ENCODE measurements at regions not wholly inside any gene's neighbourhood (a gene's known extent, or its start where the extent isn't known, plus 50 kb on each side); places are given as distances from the start of the nearest gene placed in this dataset.

GRCh38 chr5:155125551-155126095, 112.1 kb downstream of the KIF4B start:
- no peak overlapping the region for H3K4me2 ChIP-seq (ENCODE audit: insufficient read depth in 1 of 2, low read depth in 2 of 2, low read length in 2 of 2)
- no peak overlapping the region for H3K9ac ChIP-seq (replicated peaks in 1 of 4; ENCODE audit: extremely low read depth in 1 of 4, low read depth in 3 of 4, low read length in 3 of 4)
- DNase-seq (ENCODE audit: low read depth in 1 of 2, low spot score in 2 of 2) (no peak), FAIRE-seq (no peak)
- ChIA-PET POLR2A (ENCODE audit: partially characterized antibody) (no interaction called here), CTCF (ENCODE audit: partially characterized antibody) (interaction anchor here (0.9 to 2.5 kb wide), 4 partner anchors 12 to 506 kb away, joined by 3 to 7 read pairs (median 6); no protein-coding TSS in a partner anchor)
- no peaks in the 10 kb centered on the region for H3K36me3 ChIP-seq (ENCODE audit: control insufficient read depth in 2 of 4, insufficient read depth in 4 of 4, low read length in 3 of 4)
- H2BK15ac ChIP-seq (ENCODE audit: low read length): no peak overlapping the region
- H3K27me3 ChIP-seq (replicated peaks in 1 of 4; ENCODE audit: control insufficient read depth in 3 of 4, extremely low read depth in 1 of 4, insufficient read depth in 3 of 4, low read length in 3 of 4): no peaks in the 10 kb centered on the region
- no peak overlapping the region for H4K8ac ChIP-seq (ENCODE audit: extremely low read depth, insufficient read depth, low read length)
- H3K9me3 ChIP-seq (ENCODE audit: insufficient read depth in 2 of 2, low read depth in 1 of 2, low read length in 1 of 2): no peaks in the 10 kb centered on the region
- no peak overlapping the region for H2AFZ ChIP-seq (ENCODE audit: low read length)
- H2BK12ac ChIP-seq (ENCODE audit: low read depth, low read length): no peak overlapping the region
- no peaks in the 10 kb centered on the region for H3K4me1 ChIP-seq (replicated peaks in 1 of 4; ENCODE audit: control insufficient read depth in 3 of 4, insufficient read depth in 4 of 4, low read length in 3 of 4)
- no peak overlapping the region for H4K91ac ChIP-seq (replicated peaks; ENCODE audit: insufficient read length, low read length)
- no peak overlapping the region for H3K14ac ChIP-seq (ENCODE audit: insufficient read length)
- H3K23ac ChIP-seq (ENCODE audit: insufficient read length): no peak overlapping the region
- H4K20me1 ChIP-seq (replicated peaks in 1 of 2; ENCODE audit: control insufficient read depth in 1 of 2, insufficient read depth in 2 of 2, low read length in 2 of 2): no peaks in the 10 kb centered on the region
- 80% methylated on average over 7 of the region's 7 CpGs; no CpG with 5 or more reads in 1 of the 2 experiments for WGBS, 2 experiments (ENCODE audit: extremely low coverage in 1 of 2, insufficient coverage in 1 of 2, insufficient read length in 1 of 2, insufficient replicate concordance in 2 of 2, low coverage in 1 of 2, low lambda C conversion rate in 2 of 2, missing lambda C conversion rate in 1 of 2)
- no peak overlapping the region for H3K56ac ChIP-seq (replicated peaks; ENCODE audit: insufficient read length, low read depth, low read length)
- no peak overlapping the region for H3K4ac ChIP-seq (replicated peaks; ENCODE audit: insufficient read length, low read depth, low read length)
- H3K18ac ChIP-seq (ENCODE audit: extremely low read depth, low read length): no peak overlapping the region; the same call in 1 of the 2 replicates
- H3K4me3 ChIP-seq (ENCODE audit: extremely low read depth in 1 of 4, insufficient read depth in 2 of 4, low read depth in 3 of 4, low read length in 4 of 4): no peak overlapping the region
- no peaks in the 10 kb centered on the region for H3K79me2 ChIP-seq (ENCODE audit: control insufficient read depth in 1 of 2, insufficient read depth in 2 of 2, low read length in 2 of 2)
- H2AK5ac ChIP-seq (ENCODE audit: low read depth, low read length): no peak overlapping the region
- no peak overlapping the region for H4K5ac ChIP-seq (ENCODE audit: insufficient read length, low read depth, low read length)
- H2BK20ac ChIP-seq (ENCODE audit: low read length): no peak overlapping the region
- no peak overlapping the region for H3K27ac ChIP-seq (ENCODE audit: low read depth, low read length)
- H2BK5ac ChIP-seq (ENCODE audit: low read depth, low read length): no peak overlapping the region
- H3K79me1 ChIP-seq (ENCODE audit: low read depth, low read length): no peaks in the 10 kb centered on the region
- no peak overlapping the region for H2BK120ac ChIP-seq (replicated peaks; ENCODE audit: low read depth, low read length)
- no peaks in the 10 kb centered on the region for H3K23me2 ChIP-seq (ENCODE audit: low read depth, low read length)
- no peak for TF ChIP-seq CHD1 (IDR thresholded peaks at IDR 0.05; ENCODE audit: low read depth, low read length)
- no peak for TF ChIP-seq SP2 (IDR thresholded peaks at IDR 0.05; ENCODE audit: low read length)
- TF ChIP-seq PHF8 (conservative IDR thresholded peaks at IDR 0.05; ENCODE audit: low read depth, low read length): no peak
- no peak for TF ChIP-seq GABPA (IDR thresholded peaks at IDR 0.05; ENCODE audit: borderline replicate concordance, insufficient read depth, low read length)
- TF ChIP-seq ATF2 (IDR thresholded peaks at IDR 0.05; ENCODE audit: low read length): no peak
- no peak for TF ChIP-seq RNF2 (IDR thresholded peaks at IDR 0.05; ENCODE audit: borderline replicate concordance, low read depth, low read length, missing control alignments, poor library complexity, severe bottlenecking)
- no peak for TF ChIP-seq SAP30 (IDR thresholded peaks at IDR 0.05; ENCODE audit: insufficient read depth, insufficient replicate concordance, low read length)
- TF ChIP-seq POU5F1 (IDR thresholded peaks at IDR 0.05; ENCODE audit: low read depth, low read length): no peak
- no peak for TF ChIP-seq CHD2 (IDR thresholded peaks at IDR 0.05; ENCODE audit: low read length)
- TF ChIP-seq TAF7 (optimal IDR thresholded peaks at IDR 0.05; ENCODE audit: borderline replicate concordance, low read depth, low read length): no peak

Data from H1 (cell line).